Neural cell (in vitro differentiated cells): ENCODE measurements at regions not wholly inside any gene's neighbourhood (a gene's known extent, or its start where the extent isn't known, plus 50 kb on each side); places are given as distances from the start of the nearest gene placed in this dataset.

Experiments
- H2AFZ ChIP-seq: fragments of 200-600, 300-800 bp; sonication (generic), shearing (Covaris generic); 2 replicates; pipeline ENCODE4 v1.6.0; 2014; ENCODE audit warnings: low read depth, mild to moderate bottlenecking, antibody characterized with exemption, low read length, moderate library complexity
- H3F3A ChIP-seq: fragments of 200-600 bp; shearing (Covaris generic); 2 replicates; pipeline ENCODE4 v1.6.1; 2016; ENCODE audit warnings: mild to moderate bottlenecking, moderate library complexity, mixed read lengths, antibody characterized with exemption, low read length; ENCODE audit not compliant: insufficient read depth, poor library complexity, severe bottlenecking
- H3K27ac ChIP-seq: fragments of 200-600, 300-800 bp; sonication (generic), shearing (Covaris generic); 2 replicates; pipeline ENCODE4 v1.5.1; 2014; ENCODE audit warnings: mild to moderate bottlenecking, low read length, moderate library complexity
- H3K27me3 ChIP-seq: fragments of 300-800, 200-600 bp; sonication (generic), shearing (Covaris generic); 2 replicates; pipeline ENCODE4 v1.6.0; 2014; ENCODE audit warnings: mild to moderate bottlenecking, low read depth, low read length, moderate library complexity; ENCODE audit not compliant: insufficient read depth
- H3K36me3 ChIP-seq: fragments of 300-800, 200-600 bp; sonication (generic), shearing (Covaris generic); 2 replicates; pipeline ENCODE4 v1.5.1; 2014; ENCODE audit warnings: mild to moderate bottlenecking, antibody characterized with exemption, low read length, moderate library complexity; ENCODE audit not compliant: insufficient read depth
- H3K4me2 ChIP-seq: fragments of 300-800, 200-600 bp; sonication (generic), shearing (Covaris generic); 2 replicates; pipeline ENCODE4 v1.6.0; 2014; ENCODE audit warnings: mild to moderate bottlenecking, low read length
- H3K4me3 ChIP-seq: fragments of 300-800, 200-600 bp; sonication (generic), shearing (Covaris generic); 2 replicates; pipeline ENCODE4 v1.5.1; 2014; ENCODE audit warnings: mild to moderate bottlenecking, low read length, moderate library complexity
- H3K79me2 ChIP-seq: fragments of 200-600 bp; shearing (Covaris generic); replicated peaks from 2 replicates; pipeline ENCODE4 v1.6.0; 2014; ENCODE audit warnings: mild to moderate bottlenecking, low read length, moderate library complexity; ENCODE audit not compliant: insufficient read depth
- H3K9ac ChIP-seq: fragments of 300-800, 200-600 bp; sonication (generic), shearing (Covaris generic); 2 replicates; pipeline ENCODE4 v1.6.1; 2016; ENCODE audit warnings: mild to moderate bottlenecking, low read length, mixed read lengths
- H3K9me2 ChIP-seq: fragments of 200-600 bp; shearing (Covaris generic); 2 replicates; pipeline ENCODE4 v1.6.1; 2016; ENCODE audit warnings: mild to moderate bottlenecking, low read length, mixed read lengths; ENCODE audit not compliant: insufficient read depth
- H3K9me3 ChIP-seq: fragments of 200-600, 300-800 bp; sonication (generic), shearing (Covaris generic); 2 replicates; pipeline ENCODE4 v1.6.1; 2016; ENCODE audit warnings: mild to moderate bottlenecking, mixed run types, low read length, moderate library complexity, mixed read lengths
- H4K20me1 ChIP-seq: fragments of 200-600 bp; shearing (Covaris generic); 2 replicates; pipeline ENCODE4 v1.6.1; 2016; ENCODE audit warnings: mild to moderate bottlenecking, mixed run types; ENCODE audit not compliant: insufficient read depth
- EP300 ChIP-seq: fragments of 450-650 bp; conservative IDR thresholded peaks from 2 replicates; pipeline ENCODE4 v1.6.1; 2014; ENCODE audit warnings: antibody characterized with exemption, mild to moderate bottlenecking, moderate library complexity; ENCODE audit not compliant: poor library complexity, severe bottlenecking
- EZH2 ChIP-seq: fragments of 200-600, 300-800 bp; shearing (Covaris generic), sonication (generic); IDR thresholded peaks from 2 replicates; pipeline ENCODE4 v1.6.1; 2014; ENCODE audit warnings: antibody characterized with exemption, low read length, borderline replicate concordance, mild to moderate bottlenecking; ENCODE audit not compliant: insufficient read depth, poor library complexity, severe bottlenecking
- MXI1 ChIP-seq: fragments of 450-650 bp; conservative IDR thresholded peaks from 2 replicates; pipeline ENCODE4 v1.6.1; 2014; ENCODE audit warnings: antibody characterized with exemption, mild to moderate bottlenecking; ENCODE audit not compliant: poor library complexity, severe bottlenecking
- POLR2AphosphoS5 ChIP-seq: IDR thresholded peaks from 2 replicates; pipeline ENCODE4 v1.6.1; 2012
- RAD21 ChIP-seq: fragments of 450-650 bp; conservative IDR thresholded peaks from 2 replicates; pipeline ENCODE4 v1.6.1; 2014; ENCODE audit warnings: antibody characterized with exemption, mild to moderate bottlenecking, moderate library complexity
- SMC3 ChIP-seq: fragments of 450-650 bp; conservative IDR thresholded peaks from 2 replicates; pipeline ENCODE4 v1.6.1; 2014; ENCODE audit warnings: antibody characterized with exemption, mild to moderate bottlenecking, moderate library complexity; ENCODE audit not compliant: poor library complexity
- TAF1 ChIP-seq: IDR thresholded peaks from 2 replicates; pipeline ENCODE4 v1.6.1; 2012; ENCODE audit warnings: low read depth
- TF ChIP-seq, protein P1 (sequence below): IDR thresholded peaks from 2 replicates; pipeline ENCODE4 v1.6.1; 2012; ENCODE audit warnings: borderline replicate concordance
- TF ChIP-seq, protein P2 (sequence below): fragments of 450-650 bp; IDR thresholded peaks from 2 replicates; pipeline ENCODE4 v1.5.1; 2014; ENCODE audit warnings: antibody characterized with exemption, mild to moderate bottlenecking, moderate library complexity; ENCODE audit not compliant: poor library complexity, severe bottlenecking

DNA sequence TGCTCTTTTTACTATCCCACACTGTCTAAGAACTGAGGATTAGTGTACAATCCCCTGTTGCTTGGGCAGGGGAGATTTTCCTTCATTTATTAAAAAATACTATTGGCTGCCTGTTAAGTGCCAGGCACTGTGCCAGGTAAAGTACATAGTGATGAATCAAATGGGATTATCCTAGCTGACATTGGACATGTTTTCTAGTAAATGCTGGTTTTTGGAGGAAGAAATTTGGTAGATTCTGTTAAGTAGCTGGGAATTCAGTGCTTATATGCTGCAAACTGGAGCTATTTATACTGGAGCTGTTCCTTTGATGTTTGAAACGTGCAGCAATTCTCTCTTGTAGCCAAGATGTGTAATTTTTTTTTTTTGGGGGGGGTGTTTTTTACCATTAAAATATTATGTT is 299.6 kb downstream of the EMP1 start:
- H3K9me3 ChIP-seq = no peaks in the 10 kb centered on the region
- no peaks in the 10 kb centered on the region for H3K79me2 ChIP-seq
- no peak overlapping the region for H2AFZ ChIP-seq
- TF ChIP-seq EZH2 (no peak), MXI1 (no peak), TAF1 (no peak)
- H4K20me1 ChIP-seq = no peaks in the 10 kb centered on the region
- no peak overlapping the region for H3K4me2 ChIP-seq
- H3K27me3 ChIP-seq = no peaks in the 10 kb centered on the region
- H3K27ac ChIP-seq = no peak overlapping the region
- H3F3A ChIP-seq = no peaks in the 10 kb centered on the region
- no peak overlapping the region for H3K9ac ChIP-seq
- H3K36me3 ChIP-seq = no peaks in the 10 kb centered on the region
- H3K9me2 ChIP-seq = no peaks in the 10 kb centered on the region
- H3K4me3 ChIP-seq = no peak overlapping the region

DNA sequence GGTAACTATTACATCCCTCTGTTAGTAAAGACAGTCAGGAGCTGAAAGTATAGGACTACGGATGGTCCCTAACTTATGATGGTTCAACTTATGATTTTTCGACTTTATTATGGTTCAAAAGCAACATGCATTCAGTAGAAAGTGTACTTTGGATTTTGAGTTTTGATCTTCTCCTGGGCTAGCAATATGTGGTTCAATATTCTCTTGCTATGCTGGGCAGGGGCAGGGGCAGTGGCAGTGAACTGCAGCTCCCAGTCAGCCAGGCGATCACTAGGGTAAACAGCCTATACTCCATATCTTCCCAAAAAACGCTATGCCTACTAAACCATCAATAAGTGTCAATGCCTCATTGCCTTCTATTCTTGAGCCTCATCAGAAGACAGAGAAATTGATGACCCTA is 292.7 kb downstream of the EMP1 start:
- Histone ChIP-seq H3K9me2 (no peaks in the 10 kb centered on the region), H3K36me3 (no peaks in the 10 kb centered on the region), H3K79me2 (no peaks in the 10 kb centered on the region), H3K27me3 (no peaks in the 10 kb centered on the region), H4K20me1 (no peaks in the 10 kb centered on the region), H2AFZ (no peak overlapping the region), H3K4me2 (no peak overlapping the region), H3K9ac (no peak overlapping the region), H3K9me3 (no peaks in the 10 kb centered on the region), H3F3A (no peaks in the 10 kb centered on the region), H3K27ac (no peak overlapping the region), H3K4me3 (no peak overlapping the region)
- TF ChIP-seq EZH2 (no peak), SMC3 (no peak), TAF1 (no peak)
- TF ChIP-seq, protein P1, sequence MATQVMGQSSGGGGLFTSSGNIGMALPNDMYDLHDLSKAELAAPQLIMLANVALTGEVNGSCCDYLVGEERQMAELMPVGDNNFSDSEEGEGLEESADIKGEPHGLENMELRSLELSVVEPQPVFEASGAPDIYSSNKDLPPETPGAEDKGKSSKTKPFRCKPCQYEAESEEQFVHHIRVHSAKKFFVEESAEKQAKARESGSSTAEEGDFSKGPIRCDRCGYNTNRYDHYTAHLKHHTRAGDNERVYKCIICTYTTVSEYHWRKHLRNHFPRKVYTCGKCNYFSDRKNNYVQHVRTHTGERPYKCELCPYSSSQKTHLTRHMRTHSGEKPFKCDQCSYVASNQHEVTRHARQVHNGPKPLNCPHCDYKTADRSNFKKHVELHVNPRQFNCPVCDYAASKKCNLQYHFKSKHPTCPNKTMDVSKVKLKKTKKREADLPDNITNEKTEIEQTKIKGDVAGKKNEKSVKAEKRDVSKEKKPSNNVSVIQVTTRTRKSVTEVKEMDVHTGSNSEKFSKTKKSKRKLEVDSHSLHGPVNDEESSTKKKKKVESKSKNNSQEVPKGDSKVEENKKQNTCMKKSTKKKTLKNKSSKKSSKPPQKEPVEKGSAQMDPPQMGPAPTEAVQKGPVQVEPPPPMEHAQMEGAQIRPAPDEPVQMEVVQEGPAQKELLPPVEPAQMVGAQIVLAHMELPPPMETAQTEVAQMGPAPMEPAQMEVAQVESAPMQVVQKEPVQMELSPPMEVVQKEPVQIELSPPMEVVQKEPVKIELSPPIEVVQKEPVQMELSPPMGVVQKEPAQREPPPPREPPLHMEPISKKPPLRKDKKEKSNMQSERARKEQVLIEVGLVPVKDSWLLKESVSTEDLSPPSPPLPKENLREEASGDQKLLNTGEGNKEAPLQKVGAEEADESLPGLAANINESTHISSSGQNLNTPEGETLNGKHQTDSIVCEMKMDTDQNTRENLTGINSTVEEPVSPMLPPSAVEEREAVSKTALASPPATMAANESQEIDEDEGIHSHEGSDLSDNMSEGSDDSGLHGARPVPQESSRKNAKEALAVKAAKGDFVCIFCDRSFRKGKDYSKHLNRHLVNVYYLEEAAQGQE = no peak

DNA sequence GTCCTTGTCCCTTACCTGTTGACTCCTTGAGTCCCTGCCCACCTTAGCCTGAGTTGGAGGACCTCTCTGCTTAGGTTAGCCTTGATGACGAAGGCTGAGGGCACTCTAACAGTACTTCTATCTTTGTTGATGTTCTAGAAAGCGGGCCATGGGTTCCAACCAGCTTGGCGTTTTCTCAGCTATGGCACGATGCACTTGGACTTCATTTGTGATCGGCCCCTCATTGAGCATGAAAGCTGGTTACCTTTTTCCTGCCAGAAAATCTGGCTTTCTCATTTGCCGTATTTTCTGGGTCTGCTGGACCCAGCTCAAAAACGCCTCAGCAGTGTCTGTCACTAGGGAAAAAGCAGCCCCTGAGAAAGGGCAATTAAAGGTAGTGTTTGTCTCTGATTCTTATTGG is 290.8 kb downstream of the EMP1 start:
- H3K9me3 ChIP-seq = no peaks in the 10 kb centered on the region
- TF ChIP-seq POLR2AphosphoS5 (no peak), MXI1 (no peak), RAD21 (no peak), EZH2 (no peak), EP300 (no peak)
- TF ChIP-seq, protein P1 = no peak
- TF ChIP-seq, protein P2, sequence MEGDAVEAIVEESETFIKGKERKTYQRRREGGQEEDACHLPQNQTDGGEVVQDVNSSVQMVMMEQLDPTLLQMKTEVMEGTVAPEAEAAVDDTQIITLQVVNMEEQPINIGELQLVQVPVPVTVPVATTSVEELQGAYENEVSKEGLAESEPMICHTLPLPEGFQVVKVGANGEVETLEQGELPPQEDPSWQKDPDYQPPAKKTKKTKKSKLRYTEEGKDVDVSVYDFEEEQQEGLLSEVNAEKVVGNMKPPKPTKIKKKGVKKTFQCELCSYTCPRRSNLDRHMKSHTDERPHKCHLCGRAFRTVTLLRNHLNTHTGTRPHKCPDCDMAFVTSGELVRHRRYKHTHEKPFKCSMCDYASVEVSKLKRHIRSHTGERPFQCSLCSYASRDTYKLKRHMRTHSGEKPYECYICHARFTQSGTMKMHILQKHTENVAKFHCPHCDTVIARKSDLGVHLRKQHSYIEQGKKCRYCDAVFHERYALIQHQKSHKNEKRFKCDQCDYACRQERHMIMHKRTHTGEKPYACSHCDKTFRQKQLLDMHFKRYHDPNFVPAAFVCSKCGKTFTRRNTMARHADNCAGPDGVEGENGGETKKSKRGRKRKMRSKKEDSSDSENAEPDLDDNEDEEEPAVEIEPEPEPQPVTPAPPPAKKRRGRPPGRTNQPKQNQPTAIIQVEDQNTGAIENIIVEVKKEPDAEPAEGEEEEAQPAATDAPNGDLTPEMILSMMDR = no peak
- H3K4me3 ChIP-seq = no peak overlapping the region
- H3K79me2 ChIP-seq = no peaks in the 10 kb centered on the region
- H3K4me2 ChIP-seq = no peak overlapping the region
- H3F3A ChIP-seq = no peaks in the 10 kb centered on the region
- no peaks in the 10 kb centered on the region for H3K9me2 ChIP-seq
- no peak overlapping the region for H2AFZ ChIP-seq
- no peaks in the 10 kb centered on the region for H3K27me3 ChIP-seq
- no peak overlapping the region for H3K9ac ChIP-seq
- no peak overlapping the region for H3K27ac ChIP-seq
- H4K20me1 ChIP-seq = no peaks in the 10 kb centered on the region
- H3K36me3 ChIP-seq = no peaks in the 10 kb centered on the region
